ENCODE measurements at regions not wholly inside any gene's neighbourhood (a gene's known extent, or its start where the extent isn't known, plus 50 kb on each side); places are given as distances from the start of the nearest gene placed in this dataset.

DNA sequence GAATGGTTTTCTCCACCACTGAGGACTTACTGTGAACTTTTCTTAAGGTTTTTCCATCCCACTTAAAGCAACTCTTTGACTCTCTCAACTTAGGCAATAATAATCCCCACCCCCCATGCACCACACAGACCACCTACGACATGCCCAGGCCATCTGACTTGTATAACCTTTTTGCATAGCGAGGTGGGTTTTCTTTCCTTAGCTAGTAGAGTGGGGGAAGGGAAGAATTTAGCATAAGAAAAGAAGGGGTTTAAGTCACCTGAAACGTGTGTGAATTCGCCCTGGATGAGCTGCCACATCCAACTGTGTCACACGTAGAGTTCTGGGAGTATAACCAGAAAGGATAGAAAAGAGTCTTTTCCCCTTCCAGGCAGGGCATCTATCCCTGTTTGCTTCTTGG is 262.7 kb downstream of the YTHDC2 start:
- DNase-seq (ENCODE audit: low read depth): no peak
- TF ChIP-seq, protein P1, sequence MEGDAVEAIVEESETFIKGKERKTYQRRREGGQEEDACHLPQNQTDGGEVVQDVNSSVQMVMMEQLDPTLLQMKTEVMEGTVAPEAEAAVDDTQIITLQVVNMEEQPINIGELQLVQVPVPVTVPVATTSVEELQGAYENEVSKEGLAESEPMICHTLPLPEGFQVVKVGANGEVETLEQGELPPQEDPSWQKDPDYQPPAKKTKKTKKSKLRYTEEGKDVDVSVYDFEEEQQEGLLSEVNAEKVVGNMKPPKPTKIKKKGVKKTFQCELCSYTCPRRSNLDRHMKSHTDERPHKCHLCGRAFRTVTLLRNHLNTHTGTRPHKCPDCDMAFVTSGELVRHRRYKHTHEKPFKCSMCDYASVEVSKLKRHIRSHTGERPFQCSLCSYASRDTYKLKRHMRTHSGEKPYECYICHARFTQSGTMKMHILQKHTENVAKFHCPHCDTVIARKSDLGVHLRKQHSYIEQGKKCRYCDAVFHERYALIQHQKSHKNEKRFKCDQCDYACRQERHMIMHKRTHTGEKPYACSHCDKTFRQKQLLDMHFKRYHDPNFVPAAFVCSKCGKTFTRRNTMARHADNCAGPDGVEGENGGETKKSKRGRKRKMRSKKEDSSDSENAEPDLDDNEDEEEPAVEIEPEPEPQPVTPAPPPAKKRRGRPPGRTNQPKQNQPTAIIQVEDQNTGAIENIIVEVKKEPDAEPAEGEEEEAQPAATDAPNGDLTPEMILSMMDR (IDR thresholded peaks at IDR 0.05; ENCODE audit: control insufficient read depth, insufficient read depth, low read depth, low read length, missing control alignments): no peak
- H3K4me3 ChIP-seq (ENCODE audit: control insufficient read depth, low read depth, low read length): no peak overlapping the region

DNA sequence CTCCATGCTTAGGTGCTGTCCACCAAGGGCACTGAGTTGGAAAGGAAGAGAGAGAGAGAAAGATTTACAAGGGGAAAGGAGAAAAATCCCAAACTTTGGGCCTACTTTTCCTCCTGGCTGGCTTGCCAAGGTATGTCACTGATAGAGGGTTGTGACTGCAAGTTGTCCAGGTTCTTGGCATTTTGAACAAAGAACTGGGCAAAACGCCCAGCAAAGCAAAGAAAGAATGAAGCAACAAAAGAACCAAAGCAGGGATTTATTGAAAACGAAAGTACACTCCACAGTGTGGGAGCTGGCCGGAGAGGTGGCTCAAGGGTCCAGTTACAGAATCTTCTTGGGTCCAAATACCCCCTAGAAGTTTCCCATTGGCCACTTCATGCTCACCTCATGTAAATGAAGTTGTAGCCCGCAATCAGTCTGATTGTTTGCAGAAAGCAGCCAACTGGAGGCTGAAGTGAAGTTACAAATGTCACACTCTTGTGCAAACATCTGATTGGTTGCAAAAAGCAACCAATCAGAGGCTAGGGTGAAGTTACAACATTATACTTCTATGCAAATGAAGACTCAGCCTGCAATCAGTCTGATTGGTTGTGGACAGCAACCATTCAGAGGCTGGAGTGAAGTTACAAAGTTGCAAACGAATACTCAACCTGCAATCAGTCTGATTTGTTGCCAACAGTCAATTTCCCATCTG is 263.5 kb downstream of the YTHDC2 start:
- TF ChIP-seq, protein P1 (IDR thresholded peaks at IDR 0.05; ENCODE audit: control insufficient read depth, insufficient read depth, low read depth, low read length, missing control alignments): no peak
- DNase-seq (ENCODE audit: low read depth): no peak
- no peak overlapping the region for H3K4me3 ChIP-seq (ENCODE audit: control insufficient read depth, low read depth, low read length)

DNA sequence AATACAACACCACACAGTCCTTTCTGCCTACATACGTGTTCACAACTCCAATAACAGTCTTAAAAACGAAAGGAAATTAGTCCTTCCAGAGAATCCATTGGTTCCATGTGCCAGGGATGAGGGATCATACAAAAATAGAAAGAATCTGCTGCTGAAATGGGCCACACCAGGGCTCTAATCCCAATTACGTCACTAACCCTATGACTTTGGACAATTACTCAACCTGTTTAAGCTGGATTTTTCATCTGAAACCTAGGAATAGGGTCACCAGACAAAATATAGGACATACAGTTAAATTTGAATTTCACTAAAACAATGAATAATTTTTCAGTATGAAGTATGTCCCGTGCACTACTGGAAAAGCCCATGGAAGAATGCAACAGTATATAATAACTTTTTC is 264.7 kb downstream of the YTHDC2 start:
- H3K4me3 ChIP-seq (ENCODE audit: control insufficient read depth, low read depth, low read length): no peak overlapping the region
- DNase-seq (ENCODE audit: low read depth): no peak
- TF ChIP-seq, protein P1 (IDR thresholded peaks at IDR 0.05; ENCODE audit: control insufficient read depth, insufficient read depth, low read depth, low read length, missing control alignments): no peak

DNA sequence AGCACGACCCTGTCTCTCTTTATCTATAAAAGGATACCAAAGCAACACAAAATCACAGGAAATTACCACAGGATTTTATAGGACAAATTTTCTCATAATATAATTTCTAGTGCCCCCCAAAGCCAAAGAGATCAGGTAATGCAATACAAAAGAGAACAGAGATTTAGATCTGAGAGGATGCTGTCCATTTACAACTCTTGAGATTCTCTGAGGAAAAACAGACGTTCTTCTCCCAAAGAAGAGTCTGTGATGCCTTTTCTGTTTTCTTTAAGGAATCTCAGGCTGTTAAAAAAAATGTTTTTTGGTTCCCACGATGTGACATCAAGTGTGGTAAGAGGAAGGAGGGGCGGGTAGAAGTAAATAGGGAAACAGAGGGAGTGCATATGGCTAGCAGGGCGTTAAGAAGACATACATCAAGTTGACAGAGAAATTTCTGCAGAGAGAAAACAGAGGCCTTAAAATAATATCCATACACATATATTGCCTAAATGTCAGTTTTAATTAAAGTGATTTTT is 274.7 kb downstream of the YTHDC2 start:
- TF ChIP-seq, protein P1 (IDR thresholded peaks at IDR 0.05; ENCODE audit: control insufficient read depth, insufficient read depth, low read depth, low read length, missing control alignments): no peak

DNA sequence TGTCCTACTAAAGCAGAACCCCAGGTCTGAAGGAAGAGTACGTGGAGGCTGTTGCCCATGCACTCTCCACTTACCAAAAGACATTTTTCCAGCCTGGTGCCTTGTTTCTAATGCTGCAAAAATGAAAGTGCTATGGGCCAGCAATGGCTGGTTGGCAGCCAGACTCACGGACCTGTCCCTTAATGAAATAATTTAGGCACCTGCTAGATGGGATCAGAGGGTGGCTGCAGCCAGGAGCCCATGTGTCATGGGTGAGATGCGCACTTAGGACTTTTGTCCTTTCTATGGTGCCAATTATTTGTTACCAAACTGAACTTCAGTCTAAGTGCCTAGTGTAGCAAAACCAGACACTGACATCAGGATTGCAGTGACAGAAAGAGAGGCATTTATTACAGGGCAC is 276.3 kb downstream of the YTHDC2 start:
- no peak for DNase-seq (ENCODE audit: low read depth)
- no peak overlapping the region for H3K4me3 ChIP-seq (ENCODE audit: control insufficient read depth, low read depth, low read length)
- TF ChIP-seq, protein P1 (IDR thresholded peaks at IDR 0.05; ENCODE audit: control insufficient read depth, insufficient read depth, low read depth, low read length, missing control alignments): no peak

More for the DNA sequence above, 274.7 kb downstream of the YTHDC2 start:
- no peak overlapping the region for H3K4me3 ChIP-seq (ENCODE audit: control insufficient read depth, low read depth, low read length)
- DNase-seq (ENCODE audit: low read depth): no peak

GRCh38 chr5:113792806-113793205 is 279.3 kb downstream of the YTHDC2 start:
- TF ChIP-seq, protein P1 (IDR thresholded peaks at IDR 0.05; ENCODE audit: control insufficient read depth, insufficient read depth, low read depth, low read length, missing control alignments): no peak

More at GRCh38 chr5:113792806-113793205, 279.3 kb downstream of the YTHDC2 start:
- DNase-seq (ENCODE audit: low read depth): no peak
- no peak overlapping the region for H3K4me3 ChIP-seq (ENCODE audit: control insufficient read depth, low read depth, low read length)

Data from AG09309 (cell line).